OCI-M1 (cell line): ENCODE measurements at regions not wholly inside any gene's neighbourhood (a gene's known extent, or its start where the extent isn't known, plus 50 kb on each side); places are given as distances from the start of the nearest gene placed in this dataset.
"Not testable (repeated sequence)": the region's sequence is repeated elsewhere in the genome, so short reads cannot be mapped to it uniquely, and the experiment has no call there.

Source experiments
- DNase-seq: peaks from one replicate; lab custom pipeline; 2025; lab: John Stamatoyannopoulos, UW

GRCh38 chr2:94737145-94737544 is 134.1 kb upstream of the TEKT4 start:
- not testable (repeated sequence) for DNase-seq

DNA sequence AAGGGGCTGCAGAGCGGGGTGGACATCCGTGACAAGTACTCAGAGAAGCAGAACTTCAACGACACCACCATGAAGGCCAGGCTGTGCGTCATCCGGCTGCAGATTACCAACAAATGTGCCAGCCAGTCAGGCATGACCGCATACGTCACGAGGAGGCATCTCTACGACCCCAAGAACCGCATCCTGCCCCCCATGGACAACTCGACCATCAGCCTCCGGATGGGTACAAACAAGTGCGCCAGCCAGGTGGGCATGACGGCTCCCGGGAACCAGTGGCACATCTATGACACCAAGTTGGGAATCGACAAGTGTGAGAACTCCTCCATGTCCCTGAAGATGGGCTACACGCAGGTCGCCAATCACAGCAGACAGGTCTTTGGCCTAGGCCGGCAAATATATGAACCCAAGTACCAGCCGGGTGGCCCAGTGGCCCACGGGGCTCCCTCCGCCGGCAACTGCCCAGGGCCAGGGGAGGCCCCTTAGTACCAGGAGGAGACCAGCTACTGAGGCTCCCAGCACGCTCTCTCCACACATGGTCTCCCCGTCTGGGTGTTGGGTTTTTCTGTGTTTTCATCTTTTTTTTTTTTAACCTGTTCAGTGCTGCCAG is 133.4 kb upstream of the TEKT4 start:
- DNase-seq: not testable (repeated sequence)

GRCh38 chr2:94753466-94753998 is 117.7 kb upstream of the TEKT4 start:
- no peak for DNase-seq

- no peak for DNase-seq
Observed at GRCh38 chr2:94758546-94758945, 112.7 kb upstream of the TEKT4 start.

GRCh38 chr2:94759211-94759610 is 112.0 kb upstream of the TEKT4 start:
- DNase-seq: peak; percentile 66

- DNase-seq: peak; percentile 18
Observed at GRCh38 chr2:94762600-94762999, 108.6 kb upstream of the TEKT4 start.

DNA sequence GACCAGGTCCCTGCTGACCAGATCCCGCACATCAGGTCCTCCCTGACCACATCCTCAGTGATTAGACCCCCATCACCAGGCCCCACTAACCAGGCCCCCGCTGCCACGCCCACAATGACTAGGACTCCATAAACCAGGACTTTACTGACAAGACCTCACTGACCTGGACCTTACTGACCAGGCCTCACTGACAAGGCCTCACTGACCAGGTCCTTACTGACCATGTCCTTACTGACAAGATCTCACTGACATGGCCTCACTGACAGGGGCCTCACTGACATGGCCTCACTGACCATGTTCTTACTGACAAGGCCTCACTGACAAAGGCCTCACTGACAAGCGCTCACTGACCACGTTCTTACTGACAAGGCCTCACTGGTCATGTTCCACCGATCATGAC is 107.9 kb upstream of the TEKT4 start:
- no peak for DNase-seq

GRCh38 chr2:94764331-94764730 is 106.9 kb upstream of the TEKT4 start:
- not testable (repeated sequence) for DNase-seq

- no peak for DNase-seq
Observed at GRCh38 chr2:94767336-94767735, 103.9 kb upstream of the TEKT4 start.

DNA sequence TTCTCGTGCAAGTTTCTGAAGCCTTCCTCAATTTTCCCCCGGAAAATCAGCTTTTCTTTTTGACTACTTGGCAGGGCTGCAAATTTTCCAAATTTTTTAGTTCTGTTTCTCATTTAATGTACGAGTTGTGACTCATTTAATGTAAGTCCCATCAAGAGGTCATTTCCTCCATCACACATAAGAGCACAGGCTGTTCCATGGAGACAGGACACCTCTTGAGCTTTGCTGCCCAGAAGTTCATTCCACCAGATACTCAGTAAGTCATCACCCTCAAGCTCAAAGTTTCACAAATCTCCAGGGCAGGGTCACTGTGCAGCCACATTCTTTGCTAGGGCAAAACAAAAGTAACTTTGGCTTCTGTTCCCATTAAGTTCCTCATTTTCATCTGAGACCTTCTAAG is 101.5 kb upstream of the TEKT4 start:
- peak; percentile 22 for DNase-seq

- DNase-seq: no peak
Observed at GRCh38 chr2:94774851-94775250, 96.4 kb upstream of the TEKT4 start.

- no peak for DNase-seq
Observed at GRCh38 chr2:94776036-94776435, 95.2 kb upstream of the TEKT4 start.

DNA sequence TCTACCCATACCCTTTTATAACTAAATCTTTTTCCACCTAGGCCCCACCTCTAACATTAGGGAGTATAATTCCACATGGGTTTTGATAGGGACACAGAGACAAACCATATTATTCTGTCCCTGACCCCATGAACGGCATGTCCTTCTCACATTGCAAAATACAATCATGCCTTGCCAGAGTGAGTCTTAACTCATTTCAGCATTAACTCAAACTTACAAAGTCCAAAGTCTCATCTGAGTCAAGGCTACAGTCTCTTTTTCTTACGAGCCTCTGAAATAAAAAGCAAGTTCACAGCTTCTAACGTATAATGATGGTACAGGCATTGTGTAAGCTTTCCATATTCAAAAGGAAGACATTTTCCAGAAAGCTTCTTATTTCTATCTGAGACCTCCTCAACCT is 86.1 kb upstream of the TEKT4 start:
- not testable (repeated sequence) for DNase-seq

DNA sequence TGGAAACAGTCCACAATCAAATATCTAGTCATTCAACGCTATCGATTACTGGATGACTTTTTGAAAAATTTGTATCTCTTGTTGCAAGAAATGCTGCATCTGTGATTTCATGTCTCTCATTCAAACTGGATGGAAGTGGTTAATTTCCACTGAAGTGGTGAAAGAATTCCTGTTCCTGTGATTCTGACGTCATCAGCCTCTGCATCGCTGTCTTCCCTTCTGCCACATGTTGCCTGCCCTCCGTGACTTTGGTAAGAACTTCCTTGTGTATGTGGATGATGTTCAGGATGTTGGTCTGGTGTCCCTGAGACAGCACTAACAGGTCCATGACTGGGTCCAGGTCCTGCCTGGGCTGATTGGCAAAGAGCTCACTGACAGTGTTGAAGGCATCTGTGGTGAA is 84.8 kb upstream of the TEKT4 start:
- not testable (repeated sequence) for DNase-seq

DNA sequence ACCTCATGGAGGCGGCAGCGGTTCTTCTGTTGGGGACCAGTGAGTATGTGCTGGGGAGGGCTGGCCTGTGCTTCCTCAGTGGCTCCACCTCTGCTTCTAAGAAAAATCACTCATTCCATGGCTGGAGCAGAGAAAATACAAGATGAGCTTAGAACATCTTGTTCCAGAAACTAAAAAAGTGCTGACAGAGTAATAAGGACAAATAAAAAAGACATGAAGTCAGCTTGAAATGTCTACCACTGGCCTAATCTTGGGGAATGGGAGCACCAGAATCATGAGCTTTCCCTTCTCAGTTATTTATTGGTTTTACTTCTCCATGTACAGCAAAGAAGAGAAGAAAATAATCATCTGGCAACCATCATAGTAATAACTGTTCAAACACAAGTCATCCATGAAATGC is 81.1 kb upstream of the TEKT4 start:
- not testable (repeated sequence) for DNase-seq

DNA sequence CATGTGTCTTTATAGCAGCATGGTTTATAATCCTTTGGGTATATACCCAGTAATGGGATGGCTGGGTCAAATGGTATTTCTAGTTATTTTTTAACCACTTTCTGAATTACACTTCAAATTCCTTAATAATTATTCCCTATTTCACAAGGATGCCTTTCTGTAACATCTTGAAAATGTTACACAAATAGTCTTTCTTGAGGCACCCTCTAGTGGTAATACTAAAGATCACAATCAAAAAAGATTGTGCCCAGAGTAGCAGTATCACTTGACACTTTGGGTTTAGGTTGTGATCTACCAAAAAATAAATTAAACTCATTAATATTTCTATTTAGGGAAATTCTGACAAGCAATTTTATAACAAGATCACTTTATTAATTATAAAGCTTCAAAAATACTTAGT is 74.0 kb upstream of the TEKT4 start:
- peak; percentile 48 for DNase-seq
